GM20000 (cell line): ENCODE measurements at regions not wholly inside any gene's neighbourhood (a gene's known extent, or its start where the extent isn't known, plus 50 kb on each side); places are given as distances from the start of the nearest gene placed in this dataset.

ENCODE experiments used
- DNase-seq: peaks from one replicate; pipeline ENCODE4 v3.0.0; 2012; ENCODE audit warnings: low spot score
- CTCF ChIP-seq: IDR thresholded peaks from 2 replicates; pipeline ENCODE4 v1.5.1; 2012; ENCODE audit warnings: mild to moderate bottlenecking, control low read depth; ENCODE audit errors: extremely low read depth, missing control alignments

- DNase-seq, result no peak
- no peak for TF ChIP-seq CTCF
Observed at GRCh38 chr7:21373031-21373430, 54.9 kb upstream of the SP4 start.

DNA sequence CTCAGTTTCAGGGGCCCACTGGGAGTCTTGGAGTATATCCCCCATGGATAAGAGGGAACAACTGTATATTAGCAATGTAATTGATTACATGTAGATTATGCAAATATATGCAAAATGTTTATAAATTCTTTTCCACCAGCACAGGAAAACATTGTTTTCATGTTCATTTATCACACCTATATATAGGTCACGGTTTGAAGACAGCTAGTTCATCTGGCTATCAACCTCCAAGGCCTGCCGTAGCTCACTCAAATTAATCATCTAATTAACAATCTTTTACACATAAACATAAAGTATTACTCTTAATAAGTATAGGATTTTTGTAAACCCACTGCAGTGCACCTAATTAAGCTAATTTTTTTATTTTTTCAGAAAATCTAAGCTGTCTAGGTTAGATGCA lies 53.7 kb upstream of the SP4 start:
- TF ChIP-seq CTCF, result no peak
- DNase-seq, result no peak

DNA sequence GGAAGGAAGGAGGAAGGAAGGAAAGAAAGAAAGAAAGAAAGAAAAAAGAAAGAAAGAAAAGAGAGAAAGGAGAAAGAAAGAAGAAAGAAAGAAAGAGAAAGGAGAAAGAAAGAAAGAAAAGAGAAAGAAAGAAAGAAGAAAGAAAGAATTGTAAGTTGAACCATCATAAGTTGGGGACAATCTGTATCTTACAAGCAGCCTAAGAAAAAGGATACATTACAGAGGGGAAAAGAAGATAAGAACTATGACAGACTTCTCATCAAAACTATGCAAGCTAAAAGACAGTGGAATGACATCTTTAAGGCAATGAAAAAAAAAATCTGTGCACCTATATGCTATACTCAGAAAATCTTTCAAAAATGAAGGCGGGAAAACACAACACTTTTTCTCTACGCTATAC lies 50.3 kb upstream of the SP4 start:
- TF ChIP-seq CTCF, result no peak
- no peak for DNase-seq
